Panc1 (cell line): ENCODE measurements at regions not wholly inside any gene's neighbourhood (a gene's known extent, or its start where the extent isn't known, plus 50 kb on each side); places are given as distances from the start of the nearest gene placed in this dataset.
A peak's percentile ranks its signal among the peaks of the same experiment; 100 is the strongest.

ENCODE experiments used
- ATAC-seq: fragments of 200-7000 bp; cut with Tn5 transposase; 2 replicates; pipeline ENCODE4 v1.9.1; 2020; ENCODE audit warnings: mild to moderate bottlenecking, moderate library complexity
- BruUV-seq: library from RNA; stranded (reverse); fragments of 400-500 nt; replicated peaks from 2 replicates; lab custom pipeline; 2021; lab: Mats Ljungman, UMichigan
- CTCF ChIA-PET: fragments of 300-600 bp; sonication (Branson Sonifier 250); formaldehyde crosslinking; loops from one replicate; lab custom pipeline; 2022; ENCODE audit warnings: antibody characterized with exemption; lab: Charles Lee
- POLR2A ChIA-PET: fragments of 300-600 bp; sonication (Branson Sonifier 250); formaldehyde crosslinking; loops from one replicate; lab custom pipeline; 2022; ENCODE audit warnings: antibody characterized with exemption; lab: Charles Lee
- DNase-seq: peaks from one replicate; pipeline ENCODE4 v3.0.0-alpha.2; 2010; ENCODE audit warnings: low read depth, low spot score
- H3K27ac ChIP-seq: 2 replicates; pipeline ENCODE4 v1.5.1; 2011; ENCODE audit warnings: mild to moderate bottlenecking, low read length, inconsistent platforms
- H3K27me3 ChIP-seq: fragments of 200-500 bp; sonication (Bioruptor generic); 2 replicates; pipeline ENCODE4 v1.6.0; 2014; ENCODE audit warnings: low read length, inconsistent platforms; ENCODE audit not compliant: control insufficient read depth, insufficient read depth
- H3K36me3 ChIP-seq: fragments of 200-500 bp; sonication (Bioruptor generic); 2 replicates; pipeline ENCODE4 v1.5.1; 2014; ENCODE audit warnings: inconsistent platforms, mild to moderate bottlenecking, low read length, moderate library complexity; ENCODE audit not compliant: control insufficient read depth, insufficient read depth
- H3K4me1 ChIP-seq: 2 replicates; pipeline ENCODE4 v1.5.1; 2011; ENCODE audit warnings: inconsistent platforms, mild to moderate bottlenecking, low read length, moderate library complexity; ENCODE audit not compliant: control insufficient read depth, insufficient read depth
- H3K4me3 ChIP-seq, 2 experiments: 2 replicates each; pipeline ENCODE4 v1.5.1; 2011 to 2012; ENCODE audit warnings: low read depth in 2 of 2, low read length in 2 of 2, mild to moderate bottlenecking in 2 of 2, inconsistent platforms in 1 of 2, moderate library complexity in 1 of 2
- H3K9me3 ChIP-seq: fragments of 200-500 bp; sonication (Bioruptor generic); 2 replicates; pipeline ENCODE4 v1.5.1; 2014; ENCODE audit warnings: low read depth, mild to moderate bottlenecking, inconsistent platforms, low read length, moderate library complexity; ENCODE audit not compliant: control insufficient read depth, insufficient read depth
- POLR2AphosphoS5 ChIP-seq: IDR thresholded peaks from 2 replicates; pipeline ENCODE4 v1.6.1; 2012; ENCODE audit warnings: mild to moderate bottlenecking, low read depth, low read length, moderate library complexity
- SIN3A ChIP-seq: IDR thresholded peaks from 2 replicates; pipeline ENCODE4 v1.6.1; 2012; ENCODE audit warnings: low read depth, mild to moderate bottlenecking, low read length, moderate library complexity, borderline replicate concordance; ENCODE audit not compliant: insufficient read depth
- TCF7L2 ChIP-seq: IDR thresholded peaks from 2 replicates; pipeline ENCODE4 v1.6.1; 2011; ENCODE audit warnings: mild to moderate bottlenecking, low read depth, low read length, inconsistent platforms
- in situ Hi-C: cut with HindIII; loops from 2 replicates; pipeline ENCODE4 v1.10.0; 2016; ENCODE audit warnings: low sequenced_read_pairs, low pct_unique_long_range_greater_than_20kb
- intact Hi-C: fragments of 100-400 bp; cut with micrococcal nuclease; formaldehyde crosslinking; loops from one replicate; pipeline ENCODE4 v1.10.0; 2022; ENCODE audit not compliant: unreplicated experiment
- TF ChIP-seq, protein P1 (sequence below), 2 experiments: IDR thresholded peaks; 2 replicates each; pipeline ENCODE4 v1.6.1; 2011 to 2012; ENCODE audit warnings: low read depth in 2 of 2, control low read depth in 1 of 2, low read length in 1 of 2, mild to moderate bottlenecking in 1 of 2, moderate library complexity in 1 of 2; ENCODE audit not compliant: insufficient read depth in 1 of 2
- TF ChIP-seq, protein P2 (sequence below): fragments of 450-650 bp; IDR thresholded peaks from 2 replicates; pipeline ENCODE4 v1.5.1; 2017; ENCODE audit warnings: mild to moderate bottlenecking

DNA sequence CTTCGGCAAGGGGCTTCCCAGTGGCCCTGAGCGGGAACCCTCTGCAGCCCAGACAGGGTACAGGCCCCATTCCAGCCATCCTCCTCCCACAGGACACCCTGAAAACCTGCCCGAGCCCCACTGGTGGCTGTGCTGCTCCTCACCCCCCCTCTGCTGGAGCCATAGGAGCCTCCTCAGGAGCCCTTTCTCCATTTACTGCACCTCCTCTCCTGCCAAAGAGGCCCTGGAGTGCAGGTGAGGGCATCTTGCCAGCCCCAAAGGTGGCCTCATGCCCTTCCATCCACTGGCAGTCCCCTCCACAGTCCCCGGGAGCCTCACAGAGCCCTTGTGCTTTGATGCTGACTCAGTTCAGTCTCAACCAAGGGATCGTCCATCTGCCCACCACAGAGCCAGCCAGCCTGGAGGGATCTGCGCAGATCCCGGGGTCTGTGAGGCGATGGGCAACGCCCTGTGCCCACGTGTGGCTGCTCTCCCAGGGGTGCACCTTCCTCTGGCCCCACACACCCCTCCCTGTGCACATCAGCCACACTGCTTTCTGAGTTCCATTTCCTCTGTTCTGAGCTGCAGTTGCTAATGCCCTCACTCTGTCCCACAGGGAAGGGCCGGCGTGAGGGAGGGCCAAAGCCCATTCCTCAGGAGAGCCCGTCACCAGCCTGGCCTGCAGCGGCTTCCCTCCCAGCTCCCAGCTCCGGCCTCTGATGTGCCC, 228.5 kb downstream of the DLL1 start:
- Histone ChIP-seq H3K4me1 (no peaks in the 10 kb centered on the region; the same call in 1 of the 2 replicates), H3K36me3 (no peaks in the 10 kb centered on the region), H3K27ac (no peak overlapping the region), H3K9me3 (no peaks in the 10 kb centered on the region), H3K4me3 (no peak overlapping the region), H3K27me3 (no peaks in the 10 kb centered on the region)
- no TSS peak for BruUV-seq
- ChIA-PET CTCF (no interaction called here), POLR2A (no interaction called here)
- intact Hi-C loops (no loop called here), in situ Hi-C loops (no loop called here)
- DNase-seq: no peak
- peak; percentile 40; the same call in 1 of the 2 replicates for ATAC-seq
- TF ChIP-seq SIN3A (no peak), POLR2AphosphoS5 (no peak), TCF7L2 (no peak)
- TF ChIP-seq, protein P1, sequence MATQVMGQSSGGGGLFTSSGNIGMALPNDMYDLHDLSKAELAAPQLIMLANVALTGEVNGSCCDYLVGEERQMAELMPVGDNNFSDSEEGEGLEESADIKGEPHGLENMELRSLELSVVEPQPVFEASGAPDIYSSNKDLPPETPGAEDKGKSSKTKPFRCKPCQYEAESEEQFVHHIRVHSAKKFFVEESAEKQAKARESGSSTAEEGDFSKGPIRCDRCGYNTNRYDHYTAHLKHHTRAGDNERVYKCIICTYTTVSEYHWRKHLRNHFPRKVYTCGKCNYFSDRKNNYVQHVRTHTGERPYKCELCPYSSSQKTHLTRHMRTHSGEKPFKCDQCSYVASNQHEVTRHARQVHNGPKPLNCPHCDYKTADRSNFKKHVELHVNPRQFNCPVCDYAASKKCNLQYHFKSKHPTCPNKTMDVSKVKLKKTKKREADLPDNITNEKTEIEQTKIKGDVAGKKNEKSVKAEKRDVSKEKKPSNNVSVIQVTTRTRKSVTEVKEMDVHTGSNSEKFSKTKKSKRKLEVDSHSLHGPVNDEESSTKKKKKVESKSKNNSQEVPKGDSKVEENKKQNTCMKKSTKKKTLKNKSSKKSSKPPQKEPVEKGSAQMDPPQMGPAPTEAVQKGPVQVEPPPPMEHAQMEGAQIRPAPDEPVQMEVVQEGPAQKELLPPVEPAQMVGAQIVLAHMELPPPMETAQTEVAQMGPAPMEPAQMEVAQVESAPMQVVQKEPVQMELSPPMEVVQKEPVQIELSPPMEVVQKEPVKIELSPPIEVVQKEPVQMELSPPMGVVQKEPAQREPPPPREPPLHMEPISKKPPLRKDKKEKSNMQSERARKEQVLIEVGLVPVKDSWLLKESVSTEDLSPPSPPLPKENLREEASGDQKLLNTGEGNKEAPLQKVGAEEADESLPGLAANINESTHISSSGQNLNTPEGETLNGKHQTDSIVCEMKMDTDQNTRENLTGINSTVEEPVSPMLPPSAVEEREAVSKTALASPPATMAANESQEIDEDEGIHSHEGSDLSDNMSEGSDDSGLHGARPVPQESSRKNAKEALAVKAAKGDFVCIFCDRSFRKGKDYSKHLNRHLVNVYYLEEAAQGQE (IDR thresholded peaks at IDR 0.05; ENCODE audit: insufficient read depth in 1 of 2, low read depth in 2 of 2, low read length in 1 of 2): no peak
- TF ChIP-seq, protein P2, sequence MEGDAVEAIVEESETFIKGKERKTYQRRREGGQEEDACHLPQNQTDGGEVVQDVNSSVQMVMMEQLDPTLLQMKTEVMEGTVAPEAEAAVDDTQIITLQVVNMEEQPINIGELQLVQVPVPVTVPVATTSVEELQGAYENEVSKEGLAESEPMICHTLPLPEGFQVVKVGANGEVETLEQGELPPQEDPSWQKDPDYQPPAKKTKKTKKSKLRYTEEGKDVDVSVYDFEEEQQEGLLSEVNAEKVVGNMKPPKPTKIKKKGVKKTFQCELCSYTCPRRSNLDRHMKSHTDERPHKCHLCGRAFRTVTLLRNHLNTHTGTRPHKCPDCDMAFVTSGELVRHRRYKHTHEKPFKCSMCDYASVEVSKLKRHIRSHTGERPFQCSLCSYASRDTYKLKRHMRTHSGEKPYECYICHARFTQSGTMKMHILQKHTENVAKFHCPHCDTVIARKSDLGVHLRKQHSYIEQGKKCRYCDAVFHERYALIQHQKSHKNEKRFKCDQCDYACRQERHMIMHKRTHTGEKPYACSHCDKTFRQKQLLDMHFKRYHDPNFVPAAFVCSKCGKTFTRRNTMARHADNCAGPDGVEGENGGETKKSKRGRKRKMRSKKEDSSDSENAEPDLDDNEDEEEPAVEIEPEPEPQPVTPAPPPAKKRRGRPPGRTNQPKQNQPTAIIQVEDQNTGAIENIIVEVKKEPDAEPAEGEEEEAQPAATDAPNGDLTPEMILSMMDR: no peak

DNA sequence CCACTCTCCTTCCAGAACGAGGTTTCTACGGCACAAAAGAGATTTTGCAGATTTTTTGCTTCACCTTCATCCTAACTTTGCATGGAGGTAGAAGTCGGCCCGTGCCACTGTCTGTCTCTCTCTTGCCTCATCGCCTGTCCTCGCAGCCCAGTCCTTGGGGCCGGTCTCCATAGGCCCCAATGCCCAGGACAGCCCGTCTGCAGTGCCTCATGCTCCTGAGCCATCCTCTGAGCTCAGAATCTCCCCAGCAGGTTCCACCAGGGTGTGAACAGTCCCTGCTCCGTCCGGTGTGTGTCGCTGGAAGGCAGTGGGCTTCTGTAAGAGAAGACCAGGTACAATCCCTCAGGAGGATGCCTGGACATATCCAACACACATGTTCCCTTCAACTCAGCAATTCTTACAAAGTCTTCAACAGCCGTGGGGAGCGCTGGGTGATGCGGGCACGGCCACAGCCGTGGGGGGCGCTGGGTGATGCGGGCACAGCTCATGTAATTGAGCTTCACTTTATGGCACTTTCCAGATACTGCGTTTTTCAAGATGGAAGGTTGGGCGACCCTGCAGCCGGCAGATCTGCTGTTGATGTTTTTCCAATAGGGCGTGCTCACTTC, 231.9 kb downstream of the DLL1 start:
- H3K9me3 ChIP-seq: no peaks in the 10 kb centered on the region
- TF ChIP-seq, protein P1 (IDR thresholded peaks at IDR 0.05; ENCODE audit: insufficient read depth in 1 of 2, low read depth in 2 of 2, low read length in 1 of 2): no peak
- TF ChIP-seq SIN3A (no peak), POLR2AphosphoS5 (no peak), TCF7L2 (no peak)
- TF ChIP-seq, protein P2: no peak
- no peak overlapping the region for H3K4me3 ChIP-seq
- H3K27me3 ChIP-seq: no peaks in the 10 kb centered on the region
- intact Hi-C loops: no loop called here
- POLR2A ChIA-PET: no interaction called here
- H3K36me3 ChIP-seq: no peaks in the 10 kb centered on the region
- no TSS peak for BruUV-seq
- no peak overlapping the region for H3K27ac ChIP-seq
- no peaks in the 10 kb centered on the region; the same call in 1 of the 2 replicates for H3K4me1 ChIP-seq
- in situ Hi-C loops: no loop called here
- CTCF ChIA-PET: no interaction called here
- DNase-seq: no peak
- peak; percentile 12; the same call in 1 of the 2 replicates for ATAC-seq
